ENCODE measurements at regions not wholly inside any gene's neighbourhood (a gene's known extent, or its start where the extent isn't known, plus 50 kb on each side); places are given as distances from the start of the nearest gene placed in this dataset.

DNA sequence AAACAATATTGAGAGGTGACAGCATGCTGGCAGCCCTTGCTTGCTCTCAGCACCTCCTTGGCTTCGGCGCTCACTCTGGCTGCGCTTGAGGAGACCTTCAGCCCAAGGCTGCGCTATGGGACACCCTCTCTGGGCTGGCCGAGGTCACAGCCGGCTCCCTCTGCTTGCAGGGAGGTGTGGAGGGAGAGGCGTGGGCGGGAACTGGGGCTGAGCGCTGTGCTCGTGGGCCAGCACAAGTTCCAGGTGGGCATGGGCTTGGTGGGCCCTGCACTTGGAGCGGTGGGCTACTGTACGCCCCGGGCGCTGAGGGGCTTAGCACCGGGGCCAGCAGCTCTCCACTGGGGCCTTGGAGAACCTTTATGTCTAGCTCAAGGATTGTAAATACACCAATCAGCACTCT, 1613.8 kb upstream of the IGFBP7 start:
- TF ChIP-seq, protein P1, sequence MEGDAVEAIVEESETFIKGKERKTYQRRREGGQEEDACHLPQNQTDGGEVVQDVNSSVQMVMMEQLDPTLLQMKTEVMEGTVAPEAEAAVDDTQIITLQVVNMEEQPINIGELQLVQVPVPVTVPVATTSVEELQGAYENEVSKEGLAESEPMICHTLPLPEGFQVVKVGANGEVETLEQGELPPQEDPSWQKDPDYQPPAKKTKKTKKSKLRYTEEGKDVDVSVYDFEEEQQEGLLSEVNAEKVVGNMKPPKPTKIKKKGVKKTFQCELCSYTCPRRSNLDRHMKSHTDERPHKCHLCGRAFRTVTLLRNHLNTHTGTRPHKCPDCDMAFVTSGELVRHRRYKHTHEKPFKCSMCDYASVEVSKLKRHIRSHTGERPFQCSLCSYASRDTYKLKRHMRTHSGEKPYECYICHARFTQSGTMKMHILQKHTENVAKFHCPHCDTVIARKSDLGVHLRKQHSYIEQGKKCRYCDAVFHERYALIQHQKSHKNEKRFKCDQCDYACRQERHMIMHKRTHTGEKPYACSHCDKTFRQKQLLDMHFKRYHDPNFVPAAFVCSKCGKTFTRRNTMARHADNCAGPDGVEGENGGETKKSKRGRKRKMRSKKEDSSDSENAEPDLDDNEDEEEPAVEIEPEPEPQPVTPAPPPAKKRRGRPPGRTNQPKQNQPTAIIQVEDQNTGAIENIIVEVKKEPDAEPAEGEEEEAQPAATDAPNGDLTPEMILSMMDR (IDR thresholded peaks at IDR 0.05): no peak
- TF ChIP-seq POLR2A (IDR thresholded peaks at IDR 0.05): no peak
- TF ChIP-seq POLR2AphosphoS5 (IDR thresholded peaks at IDR 0.05): no peak
